DMS153 treated with DMSO at 0.1 percent for 48 hours (cell line): ENCODE measurements at regions not wholly inside any gene's neighbourhood (a gene's known extent, or its start where the extent isn't known, plus 50 kb on each side); places are given as distances from the start of the nearest gene placed in this dataset.

Experiments
- DNase-seq: peaks from one replicate; lab custom pipeline; 2025; ENCODE audit not compliant: unreplicated experiment; lab: John Stamatoyannopoulos, UW

GRCh38 chr16:27736431-27736830 lies 186.5 kb downstream of the KATNIP start:
- no peak for DNase-seq

- DNase-seq = no peak
These were observed 187.6 kb downstream of the KATNIP start for GRCh38 chr16:27737513-27737912.
